Fibroblast of mammary gland (primary cell): ENCODE measurements at regions not wholly inside any gene's neighbourhood (a gene's known extent, or its start where the extent isn't known, plus 50 kb on each side); places are given as distances from the start of the nearest gene placed in this dataset.

Source experiments
- DNase-seq: peaks from one replicate; pipeline ENCODE4 v3.0.0-alpha.2; 2010; ENCODE audit warnings: low read depth
- H3K4me3 ChIP-seq: 2 replicates; pipeline ENCODE4 v1.5.1; 2011; ENCODE audit warnings: low read depth, mild to moderate bottlenecking, low read length, moderate library complexity; ENCODE audit not compliant: control insufficient read depth
- CTCF ChIP-seq: conservative IDR thresholded peaks from 2 replicates; pipeline ENCODE4 v1.5.1; 2011; ENCODE audit warnings: low read depth, low read length, inconsistent platforms; ENCODE audit not compliant: control insufficient read depth, insufficient read depth

- H3K4me3 ChIP-seq = no peak overlapping the region
- no peak for DNase-seq
- TF ChIP-seq CTCF = no peak
Observed at GRCh38 chr3:34869696-34870095, 769.6 kb upstream of the ARPP21 start.

DNA sequence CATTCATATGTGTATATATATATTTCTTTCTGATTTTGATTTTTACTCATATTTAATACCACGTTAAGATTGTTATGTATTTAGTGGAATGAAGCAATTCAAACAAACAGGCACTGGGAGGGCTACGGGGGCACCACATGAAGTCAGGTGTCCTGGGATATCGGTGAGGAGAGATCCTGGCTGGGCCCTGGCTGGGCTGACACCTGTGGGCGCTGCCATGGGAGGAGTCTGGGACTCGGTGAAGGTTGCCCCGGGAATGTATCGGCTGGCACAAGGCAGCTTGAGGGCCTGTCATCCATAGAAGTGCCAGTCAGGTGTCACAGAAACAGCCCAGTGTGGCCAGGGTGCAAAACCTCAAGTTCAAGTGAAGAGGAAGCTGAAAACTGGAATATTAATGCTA lies 766.9 kb upstream of the ARPP21 start:
- DNase-seq = no peak
- no peak for TF ChIP-seq CTCF
- no peak overlapping the region for H3K4me3 ChIP-seq

DNA sequence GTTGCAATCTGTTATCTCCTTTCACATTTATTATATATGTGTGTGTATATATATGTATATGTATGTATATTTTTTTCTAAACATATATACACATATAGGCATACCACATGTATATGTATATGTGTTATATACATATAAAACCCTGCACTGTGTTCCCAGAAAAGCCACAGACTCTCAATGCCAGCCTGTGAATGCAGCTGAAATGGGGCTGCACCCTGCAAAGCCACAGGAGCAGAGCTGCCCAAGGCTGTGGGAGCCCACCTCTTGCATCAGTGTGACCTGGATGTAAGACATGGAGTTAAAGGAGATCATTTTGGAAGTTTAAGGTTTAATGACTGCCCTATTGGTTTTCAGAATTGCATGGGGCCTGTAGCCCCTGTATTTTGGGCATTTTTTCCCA lies 762.3 kb upstream of the ARPP21 start:
- TF ChIP-seq CTCF = no peak
- no peak overlapping the region for H3K4me3 ChIP-seq
- DNase-seq = no peak

DNA sequence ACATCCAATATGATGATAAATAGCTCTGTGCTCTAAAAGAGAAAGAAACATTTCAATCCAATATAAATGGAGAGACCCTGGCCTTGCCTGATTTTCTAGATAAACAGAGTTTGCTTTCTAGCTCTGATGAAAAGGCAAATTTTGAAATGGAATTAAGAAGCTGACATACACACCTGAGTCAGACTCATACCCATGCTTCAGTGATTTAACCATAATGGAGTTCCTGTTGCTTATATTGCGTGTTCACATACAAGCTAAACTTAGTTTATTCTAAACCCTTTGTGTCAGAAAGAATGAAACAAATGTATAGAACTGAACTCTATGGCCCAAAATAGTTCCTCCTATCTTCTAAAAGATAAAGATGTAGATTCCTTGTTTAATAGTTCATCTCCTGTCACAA lies 760.8 kb upstream of the ARPP21 start:
- no peak for TF ChIP-seq CTCF
- DNase-seq = no peak
- H3K4me3 ChIP-seq = no peak overlapping the region

GRCh38 chr3:34881026-34881425 lies 758.3 kb upstream of the ARPP21 start:
- no peak for DNase-seq
- TF ChIP-seq CTCF = no peak
- no peak overlapping the region for H3K4me3 ChIP-seq

- no peak for TF ChIP-seq CTCF
- DNase-seq = no peak
- no peak overlapping the region for H3K4me3 ChIP-seq
Observed at GRCh38 chr3:34882764-34883163, 756.6 kb upstream of the ARPP21 start.

- DNase-seq = no peak
- no peak overlapping the region for H3K4me3 ChIP-seq
- no peak for TF ChIP-seq CTCF
Observed at GRCh38 chr3:34884007-34884406, 755.3 kb upstream of the ARPP21 start.
